HG03571 (cell line): ENCODE measurements at regions not wholly inside any gene's neighbourhood (a gene's known extent, or its start where the extent isn't known, plus 50 kb on each side); places are given as distances from the start of the nearest gene placed in this dataset.

Experiments
- ATAC-seq: cut with Tn5 transposase; IDR thresholded peaks from one replicate; pipeline ENCODE4 v1.9.1; 2021; ENCODE audit not compliant: unreplicated experiment

- ATAC-seq: no peak
Measured at GRCh38 chr1:216927633-216928032, 204.4 kb upstream of the ESRRG start.

- no peak for ATAC-seq
Measured at GRCh38 chr1:216926720-216927510, 203.7 kb upstream of the ESRRG start.

GRCh38 chr1:216925962-216926625, 202.9 kb upstream of the ESRRG start:
- no peak for ATAC-seq

DNA sequence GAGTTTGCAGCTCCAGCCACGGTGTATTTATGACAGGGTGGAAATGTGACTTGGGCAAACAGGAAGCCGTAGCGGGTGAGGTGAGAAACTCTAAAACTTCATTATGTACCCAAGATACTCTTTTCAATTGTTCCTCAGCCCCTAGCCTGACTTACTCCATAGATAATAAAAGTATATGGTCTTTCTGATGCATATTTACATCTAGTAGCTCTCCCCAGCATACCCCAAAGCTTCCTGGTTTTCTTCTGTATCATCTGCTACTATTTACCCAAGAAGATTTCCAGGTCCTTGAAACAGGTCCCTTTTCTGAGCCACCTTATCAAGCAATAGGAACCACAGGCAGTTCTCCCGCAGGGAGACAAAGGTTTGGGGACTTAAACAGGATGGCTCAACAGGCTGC, 201.5 kb upstream of the ESRRG start:
- ATAC-seq: no peak

DNA sequence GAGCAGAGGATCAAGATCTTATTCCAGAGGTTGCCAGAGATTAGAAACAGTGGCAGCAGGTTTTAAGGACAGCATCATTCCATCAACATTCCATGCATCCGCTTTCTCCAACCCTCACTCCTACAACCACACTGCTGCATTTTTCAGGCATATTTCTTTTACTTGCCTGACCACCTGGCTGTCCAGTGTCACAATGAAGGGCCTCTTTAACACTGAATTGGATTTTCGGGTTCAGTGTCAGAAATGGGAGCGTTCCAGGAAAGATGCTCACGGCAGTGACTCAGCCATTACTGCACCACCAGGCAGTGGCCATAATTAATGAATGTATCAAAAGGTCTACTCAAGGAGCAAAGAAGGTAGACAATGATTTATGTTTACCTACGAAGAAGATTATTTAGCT, 200.4 kb upstream of the ESRRG start:
- ATAC-seq: no peak

DNA sequence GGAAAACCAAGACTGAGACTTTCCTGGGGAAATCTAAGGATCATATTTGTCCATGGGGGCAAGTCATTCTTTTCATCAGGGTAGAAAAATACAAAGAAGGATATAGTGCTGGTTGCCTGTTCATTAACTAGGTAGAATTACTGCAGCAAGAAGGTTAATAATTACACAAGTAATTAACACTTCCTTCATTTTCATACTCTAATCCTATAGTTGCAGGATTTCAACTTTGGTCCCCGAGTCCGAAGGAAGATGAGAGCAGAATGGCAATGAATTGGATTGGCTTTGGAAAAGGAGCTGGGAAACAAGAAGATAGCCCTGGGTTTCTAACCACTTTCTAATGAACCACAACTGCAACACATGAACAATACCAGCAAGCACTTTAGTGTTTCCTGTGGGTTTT, 199.2 kb upstream of the ESRRG start:
- ATAC-seq: no peak

DNA sequence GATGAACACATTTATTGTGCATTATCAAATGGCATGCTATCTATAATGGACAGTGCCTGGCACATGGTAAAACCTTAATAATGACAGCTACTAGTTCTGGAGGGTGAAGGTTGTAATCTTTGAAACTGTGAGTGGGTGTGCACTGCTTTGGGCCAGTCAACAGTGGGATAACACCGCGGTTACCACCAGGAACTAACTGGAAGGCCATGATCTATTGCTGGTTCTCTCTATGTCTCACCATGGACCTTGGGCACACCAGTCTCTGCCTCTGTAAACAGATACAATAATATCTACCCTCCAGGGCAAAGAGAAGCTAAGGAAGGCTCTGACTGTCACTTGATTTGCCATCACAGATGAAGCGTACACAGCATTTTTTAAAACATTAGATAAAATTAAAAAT, 198.6 kb upstream of the ESRRG start:
- no peak for ATAC-seq

DNA sequence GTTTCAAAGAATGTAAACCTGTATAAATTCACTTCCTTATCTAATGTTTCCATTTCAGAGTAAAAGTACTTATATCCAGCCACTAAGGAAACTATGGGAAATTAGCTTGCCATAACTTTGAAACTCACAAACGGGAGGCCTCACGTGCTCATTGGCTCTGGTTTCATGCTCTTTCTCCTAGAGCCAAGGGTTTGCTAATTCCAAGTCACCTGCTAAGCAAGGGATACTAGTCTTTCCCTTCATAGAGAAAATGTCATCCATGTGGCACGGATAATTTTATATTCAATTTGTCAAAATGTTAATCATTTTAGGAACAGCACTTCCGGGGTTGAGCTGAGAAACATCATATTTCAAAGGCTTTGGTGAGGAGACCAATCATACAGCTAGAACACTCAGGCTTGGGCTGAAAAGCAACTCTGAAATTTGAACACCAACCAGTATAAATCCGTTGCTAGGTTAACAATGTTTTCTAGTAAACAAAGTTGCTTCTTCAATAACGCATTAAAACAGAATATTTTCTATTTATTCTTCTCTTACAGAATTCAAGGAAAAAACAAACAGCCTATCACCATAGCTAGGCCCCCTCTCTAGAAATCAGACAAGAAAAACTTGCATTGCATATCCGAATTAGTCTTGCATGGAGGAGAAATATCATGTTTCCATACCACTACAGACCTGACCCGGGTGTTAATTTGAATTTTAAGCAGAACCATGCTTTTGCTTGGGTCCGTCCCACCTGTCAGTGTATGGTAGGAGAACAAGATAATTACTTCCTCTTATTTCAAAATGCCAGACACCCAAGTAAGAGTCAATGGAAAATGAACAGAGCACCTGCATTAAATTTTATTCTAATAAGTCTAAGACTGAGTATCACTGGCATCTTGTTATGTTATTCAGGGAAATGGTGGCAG, 196.1 kb upstream of the ESRRG start:
- no peak for ATAC-seq

DNA sequence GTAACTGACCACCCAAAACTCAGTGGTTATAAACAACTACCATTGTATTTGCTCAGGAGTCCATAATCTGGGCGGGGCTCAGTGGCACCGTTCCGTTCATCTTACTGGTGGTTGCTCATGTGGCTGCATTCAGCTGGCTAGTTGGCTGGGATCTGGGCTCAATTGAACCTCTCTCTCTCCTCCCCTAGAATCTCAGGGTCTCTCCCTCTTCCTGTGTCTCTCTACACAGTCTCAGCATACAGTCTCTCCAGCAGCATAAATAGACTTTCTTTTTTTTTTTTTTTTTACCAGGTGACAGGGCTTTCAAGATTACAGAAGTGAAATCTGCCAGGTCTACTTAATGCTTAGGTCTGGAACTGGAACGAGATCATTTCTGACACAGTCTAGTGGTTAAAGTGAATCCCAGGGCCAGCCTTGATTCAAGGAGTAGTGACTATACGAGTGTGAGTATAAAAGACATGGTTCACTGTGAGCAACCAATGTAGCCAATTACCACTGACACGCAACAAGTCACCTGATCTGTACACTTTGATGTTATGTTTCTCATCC, 193.7 kb upstream of the ESRRG start:
- ATAC-seq: no peak

DNA sequence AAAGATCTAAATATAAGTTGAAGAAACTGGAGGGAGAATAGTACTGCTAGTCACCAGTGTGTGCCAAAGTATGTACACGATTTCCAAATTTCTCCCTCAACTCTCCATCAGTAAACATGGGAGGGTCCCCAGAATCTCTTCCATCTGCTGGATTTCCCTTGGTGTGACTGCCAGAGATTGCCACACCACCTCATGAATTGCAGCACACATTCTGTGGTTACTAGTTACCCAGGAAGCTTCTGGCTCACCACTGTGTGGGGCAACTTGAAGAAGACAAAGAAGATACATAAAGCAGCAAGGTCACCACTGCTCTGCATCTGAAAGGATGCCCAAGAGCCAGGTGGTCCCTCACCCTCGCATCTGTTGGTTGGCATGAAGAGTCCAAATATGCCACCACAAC, 191.7 kb upstream of the ESRRG start:
- no peak for ATAC-seq

- ATAC-seq: no peak
Measured at GRCh38 chr1:216913976-216914375, 190.7 kb upstream of the ESRRG start.

DNA sequence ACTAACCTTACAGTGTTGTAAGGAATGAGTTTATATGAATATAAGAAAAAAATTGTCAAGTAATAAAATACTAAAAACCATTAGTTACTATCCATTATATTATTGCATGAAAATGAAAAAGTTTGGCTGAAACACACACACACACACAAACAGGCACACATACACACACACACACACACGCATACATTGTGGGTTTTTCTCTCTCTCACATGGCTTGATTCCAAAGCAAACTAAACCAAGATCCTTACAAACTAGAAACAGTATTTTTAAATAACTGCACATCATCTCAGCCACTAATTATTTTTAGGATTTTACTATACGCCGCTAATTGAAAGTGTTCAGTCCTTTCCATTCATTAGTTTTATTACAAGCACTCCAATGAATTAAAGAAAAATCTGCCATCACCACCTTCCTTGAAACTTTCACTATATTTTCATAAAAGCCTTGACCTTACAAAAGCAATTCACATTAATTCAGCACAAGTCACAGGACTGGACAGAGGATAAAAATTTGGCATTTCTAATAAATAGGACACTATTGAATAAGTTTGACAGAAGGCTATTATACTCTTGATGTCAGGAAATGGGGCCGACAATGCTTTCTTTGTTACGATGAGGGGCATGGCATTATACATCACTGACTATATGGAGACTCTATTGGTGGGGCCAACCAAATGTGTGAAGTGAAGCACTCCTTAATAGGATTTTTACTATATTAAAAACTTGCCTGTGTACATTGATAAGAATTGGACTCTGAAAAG, 187.0 kb upstream of the ESRRG start:
- ATAC-seq: no peak

GRCh38 chr1:216908126-216908525, 184.9 kb upstream of the ESRRG start:
- ATAC-seq: no peak

GRCh38 chr1:216907100-216907499, 183.9 kb upstream of the ESRRG start:
- ATAC-seq: no peak

DNA sequence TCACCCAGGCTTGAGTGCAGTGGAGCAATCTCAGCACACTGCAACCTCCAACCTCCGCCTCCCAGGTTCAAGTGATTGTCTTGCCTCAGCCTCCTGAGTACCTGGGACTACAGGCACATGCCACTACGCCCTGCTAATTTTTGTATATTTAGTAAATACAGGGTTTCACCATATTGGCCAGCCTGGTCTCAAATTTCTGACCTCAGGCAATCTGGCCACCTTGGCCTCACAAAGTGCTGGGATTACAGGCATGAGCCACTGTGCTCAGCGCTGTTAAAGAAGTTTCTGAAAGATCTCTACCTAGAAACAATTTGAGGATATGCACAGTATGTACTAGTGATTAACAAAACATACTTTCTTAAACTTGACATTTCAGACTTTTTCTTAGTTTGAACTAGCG, 182.6 kb upstream of the ESRRG start:
- ATAC-seq: no peak

GRCh38 chr1:216905137-216905536, 181.9 kb upstream of the ESRRG start:
- no peak for ATAC-seq

- ATAC-seq: no peak
Measured at GRCh38 chr1:216904471-216904870, 181.2 kb upstream of the ESRRG start.

DNA sequence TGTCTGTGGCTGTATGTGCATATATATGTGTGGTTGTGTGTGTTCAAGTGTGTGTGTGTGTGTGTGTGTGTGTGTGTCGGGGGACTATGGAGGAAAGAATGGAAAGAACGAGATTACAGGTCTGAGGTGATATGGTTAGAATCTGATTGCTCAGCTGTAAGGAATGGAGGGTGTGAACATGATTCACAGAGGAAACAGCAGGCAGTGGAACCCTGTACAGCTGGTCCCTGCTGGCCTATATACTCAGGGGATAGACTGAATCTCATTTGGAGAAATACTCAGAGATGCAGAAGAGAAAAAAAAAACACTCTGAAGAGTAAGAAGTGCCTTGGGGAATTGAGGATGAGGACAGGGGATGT, 180.1 kb upstream of the ESRRG start:
- no peak for ATAC-seq

GRCh38 chr1:216902669-216903381, 179.6 kb upstream of the ESRRG start:
- no peak for ATAC-seq

DNA sequence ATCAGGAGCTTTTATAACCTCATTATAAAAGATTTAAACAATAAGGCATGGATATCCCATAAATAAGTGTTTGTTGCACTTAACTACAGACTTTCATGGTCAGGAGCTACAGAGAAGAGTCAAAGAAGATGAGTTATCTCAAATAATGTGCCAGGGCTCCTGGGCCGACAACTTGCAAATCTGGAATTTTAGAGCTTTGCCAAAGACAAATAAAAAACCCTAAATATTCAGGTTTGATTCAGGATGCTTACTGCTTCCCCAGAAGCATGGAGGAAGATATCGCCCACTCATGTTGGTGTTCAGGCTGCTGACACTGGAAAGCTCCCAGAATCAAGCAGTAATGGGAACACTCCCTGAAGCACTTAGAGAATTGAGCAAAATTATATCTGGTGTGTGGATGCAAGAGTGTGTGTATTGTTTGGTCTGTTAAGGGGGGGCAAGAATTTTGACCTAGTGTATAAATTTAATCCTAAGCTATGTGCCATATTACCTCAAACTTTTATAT, 176.9 kb upstream of the ESRRG start:
- no peak for ATAC-seq
